ENCODE measurements at regions not wholly inside any gene's neighbourhood (a gene's known extent, or its start where the extent isn't known, plus 50 kb on each side); places are given as distances from the start of the nearest gene placed in this dataset.

DNA sequence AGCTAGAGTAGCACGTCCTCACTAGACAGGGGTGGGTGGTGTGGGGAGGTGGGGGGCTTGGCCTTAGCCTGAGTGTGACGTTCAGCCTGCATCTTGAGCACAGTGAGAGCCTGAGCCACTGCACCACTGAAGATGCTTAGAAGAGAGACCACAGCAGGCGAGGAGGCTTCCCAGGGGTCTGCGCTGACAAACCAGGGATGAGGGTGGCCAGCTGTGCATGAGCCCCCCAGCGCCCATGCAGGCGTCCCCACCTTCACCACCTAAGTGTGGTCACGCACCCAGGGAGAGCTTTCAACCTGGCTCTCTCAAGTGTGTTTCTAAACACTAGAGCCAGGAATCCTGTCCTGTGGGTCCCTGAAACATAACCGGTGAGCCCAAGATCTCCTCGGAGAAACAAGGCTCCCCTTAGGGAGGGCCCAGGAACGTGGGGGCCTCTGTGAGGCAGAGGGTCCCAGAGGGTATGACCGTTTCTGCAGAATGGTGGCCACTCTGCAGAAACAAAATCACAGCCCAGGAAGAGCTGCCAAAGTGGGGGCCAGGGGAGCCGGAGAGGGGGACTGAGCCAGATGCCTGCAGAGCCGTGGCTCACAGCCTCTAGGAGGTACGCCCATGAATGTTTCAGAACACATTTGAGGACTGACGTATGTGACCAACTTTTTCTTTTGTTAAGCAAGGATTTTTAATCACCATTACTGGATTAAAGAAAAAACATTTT lies 85.2 kb upstream of the INSIG1 start:
- in situ Hi-C loops (cut with HindIII; ENCODE audit: low pct_ligation_motif_present, low sequenced_read_pairs): no loop called here
- H3K36me3 ChIP-seq (replicated peaks): no peaks in the 10 kb centered on the region
- DNase-seq: no peak
- H3K27ac ChIP-seq: no peak overlapping the region
- H3K4me3 ChIP-seq (ENCODE audit: low read depth, low read length): no peak overlapping the region
- TF ChIP-seq, protein P1, sequence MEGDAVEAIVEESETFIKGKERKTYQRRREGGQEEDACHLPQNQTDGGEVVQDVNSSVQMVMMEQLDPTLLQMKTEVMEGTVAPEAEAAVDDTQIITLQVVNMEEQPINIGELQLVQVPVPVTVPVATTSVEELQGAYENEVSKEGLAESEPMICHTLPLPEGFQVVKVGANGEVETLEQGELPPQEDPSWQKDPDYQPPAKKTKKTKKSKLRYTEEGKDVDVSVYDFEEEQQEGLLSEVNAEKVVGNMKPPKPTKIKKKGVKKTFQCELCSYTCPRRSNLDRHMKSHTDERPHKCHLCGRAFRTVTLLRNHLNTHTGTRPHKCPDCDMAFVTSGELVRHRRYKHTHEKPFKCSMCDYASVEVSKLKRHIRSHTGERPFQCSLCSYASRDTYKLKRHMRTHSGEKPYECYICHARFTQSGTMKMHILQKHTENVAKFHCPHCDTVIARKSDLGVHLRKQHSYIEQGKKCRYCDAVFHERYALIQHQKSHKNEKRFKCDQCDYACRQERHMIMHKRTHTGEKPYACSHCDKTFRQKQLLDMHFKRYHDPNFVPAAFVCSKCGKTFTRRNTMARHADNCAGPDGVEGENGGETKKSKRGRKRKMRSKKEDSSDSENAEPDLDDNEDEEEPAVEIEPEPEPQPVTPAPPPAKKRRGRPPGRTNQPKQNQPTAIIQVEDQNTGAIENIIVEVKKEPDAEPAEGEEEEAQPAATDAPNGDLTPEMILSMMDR (IDR thresholded peaks at IDR 0.05; ENCODE audit: low read depth, low read length, missing control alignments): no peak
- no peaks in the 10 kb centered on the region for H3K27me3 ChIP-seq (replicated peaks)

DNA sequence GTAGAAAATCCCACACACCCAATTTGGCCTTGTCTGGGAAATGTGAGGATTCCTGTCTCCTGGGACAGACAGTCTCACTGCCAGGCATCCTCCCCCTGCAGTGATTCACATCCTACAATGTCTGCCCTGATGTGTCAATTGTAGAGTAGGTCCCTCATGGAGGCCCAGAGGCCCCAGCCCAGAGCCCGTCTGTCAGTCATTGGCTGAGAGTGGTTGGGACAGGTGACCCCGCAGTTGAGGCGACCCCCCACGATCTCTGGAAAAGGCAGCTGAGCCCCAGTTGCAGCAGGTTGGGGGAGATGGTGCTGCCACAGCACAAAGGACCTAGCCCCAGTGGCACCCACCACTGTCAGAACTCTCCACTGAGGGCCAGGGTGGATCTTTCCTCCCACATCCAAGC lies 84.3 kb upstream of the INSIG1 start:
- peak; percentile 75 for DNase-seq
- Histone ChIP-seq H3K27ac (no peak overlapping the region), H3K36me3 (replicated peaks) (no peaks in the 10 kb centered on the region), H3K27me3 (replicated peaks) (no peaks in the 10 kb centered on the region), H3K4me3 (ENCODE audit: low read depth, low read length) (no peak overlapping the region)
- TF ChIP-seq, protein P1 (IDR thresholded peaks at IDR 0.05; ENCODE audit: low read depth, low read length, missing control alignments): no peak
- in situ Hi-C loops (cut with HindIII; ENCODE audit: low pct_ligation_motif_present, low sequenced_read_pairs): no loop called here

DNA sequence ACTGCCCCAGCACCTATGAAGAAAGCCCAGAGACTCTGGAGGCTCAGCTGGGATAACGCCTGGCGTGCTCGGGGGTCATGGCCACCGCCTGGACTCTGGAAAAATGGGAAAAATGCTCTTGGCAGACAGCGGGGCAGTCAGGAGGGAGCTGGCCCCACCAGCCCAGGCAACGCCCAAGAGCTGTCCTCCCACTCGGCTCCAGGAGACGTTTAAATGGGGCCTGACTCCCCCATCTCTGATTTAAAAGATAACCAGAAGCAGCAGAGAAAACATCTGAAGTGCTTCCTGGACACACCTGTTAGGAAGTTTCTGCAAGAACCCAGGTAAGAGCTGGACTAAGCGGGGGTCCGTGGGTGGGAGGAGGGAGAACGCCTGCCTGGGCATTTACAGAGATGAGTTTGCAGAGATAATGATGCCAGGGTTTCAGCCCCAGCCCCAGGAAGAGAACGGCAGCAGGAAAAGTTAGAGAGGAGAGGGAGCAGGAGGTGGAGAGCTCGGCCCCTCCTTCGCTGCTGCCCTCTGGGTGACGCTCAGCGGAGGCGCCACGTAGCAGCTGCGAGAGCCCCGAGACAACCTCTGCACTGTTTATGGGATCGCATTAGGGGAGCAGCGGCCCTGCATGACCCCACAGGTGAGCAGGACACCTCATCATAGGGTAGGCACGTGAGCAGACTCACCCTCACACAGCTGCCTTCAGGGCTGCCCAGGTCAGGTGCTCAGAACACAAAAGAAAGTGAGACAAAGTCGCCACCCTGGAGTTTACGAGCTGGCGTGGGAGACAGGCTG lies 83.5 kb upstream of the INSIG1 start:
- no peaks in the 10 kb centered on the region for H3K27me3 ChIP-seq (replicated peaks)
- no peak for DNase-seq
- TF ChIP-seq, protein P1 (IDR thresholded peaks at IDR 0.05; ENCODE audit: low read depth, low read length, missing control alignments): no peak
- H3K4me3 ChIP-seq (ENCODE audit: low read depth, low read length): no peak overlapping the region
- H3K27ac ChIP-seq: no peak overlapping the region
- no peaks in the 10 kb centered on the region for H3K36me3 ChIP-seq (replicated peaks)
- in situ Hi-C loops (cut with HindIII; ENCODE audit: low pct_ligation_motif_present, low sequenced_read_pairs): no loop called here

DNA sequence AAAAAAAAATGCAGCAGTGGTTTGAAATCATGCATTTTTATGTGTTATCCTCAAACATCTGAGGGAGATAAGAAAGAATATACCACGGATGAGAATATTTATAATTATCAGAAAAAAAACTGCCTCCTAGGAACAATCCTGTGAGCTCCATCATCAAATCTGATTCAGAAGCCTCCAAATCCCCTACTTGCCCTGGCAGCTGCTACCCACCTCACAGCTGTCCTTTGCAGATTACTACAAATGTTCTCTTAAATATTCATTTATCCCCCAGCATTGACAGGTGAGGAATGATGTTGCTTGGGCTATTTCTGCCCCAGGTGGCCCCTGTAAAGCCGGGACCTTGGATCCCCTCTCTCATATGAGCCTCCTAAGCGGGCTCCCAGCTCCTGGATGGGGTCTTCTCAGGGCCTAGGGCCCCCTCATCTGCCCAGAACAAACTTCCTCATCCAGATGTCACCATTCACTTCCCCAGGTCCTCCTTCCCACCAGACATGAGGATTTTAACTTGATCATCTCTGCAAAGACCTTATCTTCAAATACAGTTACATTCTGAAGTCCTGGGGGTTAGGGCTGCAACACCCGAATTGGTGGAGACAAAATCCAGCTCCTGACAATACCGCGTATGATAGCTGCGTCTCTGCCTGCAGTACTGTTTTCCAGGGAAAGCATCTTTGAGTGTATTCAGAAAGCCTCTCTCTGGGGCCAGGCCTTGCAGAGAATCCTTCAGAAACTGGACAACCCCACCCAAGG lies 81.9 kb upstream of the INSIG1 start:
- TF ChIP-seq, protein P1 (IDR thresholded peaks at IDR 0.05; ENCODE audit: low read depth, low read length, missing control alignments): no peak
- Histone ChIP-seq H3K27me3 (replicated peaks) (no peaks in the 10 kb centered on the region), H3K36me3 (replicated peaks) (no peaks in the 10 kb centered on the region), H3K27ac (no peak overlapping the region), H3K4me3 (ENCODE audit: low read depth, low read length) (no peak overlapping the region)
- in situ Hi-C loops (cut with HindIII; ENCODE audit: low pct_ligation_motif_present, low sequenced_read_pairs): no loop called here
- no peak for DNase-seq

DNA sequence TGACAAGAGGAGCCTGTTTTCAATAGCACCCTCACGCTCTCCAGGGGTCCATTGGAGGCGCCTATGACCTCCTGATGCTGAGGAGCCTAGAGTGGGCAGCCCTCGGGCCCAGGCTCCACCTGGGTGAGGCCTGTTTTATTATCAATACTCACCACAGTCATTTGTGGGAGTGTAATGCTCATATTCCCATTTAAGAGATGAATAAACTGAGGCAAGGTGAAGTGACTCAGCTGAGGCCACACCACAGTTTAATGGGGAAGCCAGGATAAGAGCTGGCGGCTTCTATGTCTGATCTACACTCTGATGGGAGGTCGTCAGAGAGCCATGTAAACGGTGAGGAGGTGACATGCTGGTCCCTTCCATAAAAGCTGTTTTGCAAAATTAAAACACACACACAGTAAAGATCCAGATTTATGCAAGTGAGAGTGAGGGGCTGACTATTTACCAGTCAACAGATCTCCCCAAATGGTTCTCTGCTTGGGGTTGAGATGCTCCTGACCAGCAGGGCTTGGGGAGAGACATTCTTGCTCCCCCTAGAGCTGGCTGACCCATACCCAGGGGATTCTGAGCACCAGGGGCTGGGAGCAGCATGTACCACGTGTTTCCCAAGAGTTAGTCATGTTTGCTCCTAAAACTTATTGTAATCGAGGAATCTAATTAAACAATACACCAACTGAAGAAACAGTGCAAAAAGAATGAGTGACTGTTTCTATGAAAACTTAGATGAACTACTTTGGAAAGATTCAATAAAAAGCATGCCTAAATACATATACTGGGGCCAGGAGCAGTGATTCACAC lies 81.0 kb upstream of the INSIG1 start:
- no peak overlapping the region for H3K4me3 ChIP-seq (ENCODE audit: low read depth, low read length)
- no peak overlapping the region for H3K27ac ChIP-seq
- TF ChIP-seq, protein P1 (IDR thresholded peaks at IDR 0.05; ENCODE audit: low read depth, low read length, missing control alignments): no peak
- no peaks in the 10 kb centered on the region for H3K27me3 ChIP-seq (replicated peaks)
- H3K36me3 ChIP-seq (replicated peaks): no peaks in the 10 kb centered on the region
- DNase-seq: no peak
- in situ Hi-C loops (cut with HindIII; ENCODE audit: low pct_ligation_motif_present, low sequenced_read_pairs): no loop called here

All from brain microvascular endothelial cell (primary cell).